ENCODE measurements at regions not wholly inside any gene's neighbourhood (a gene's known extent, or its start where the extent isn't known, plus 50 kb on each side); places are given as distances from the start of the nearest gene placed in this dataset.

- BruUV-seq (replicated peaks): no TSS peak
- H3K36me3 Mint-ChIP-seq (ENCODE audit: insufficient read depth, unreplicated experiment): no peaks in the 10 kb centered on the region
Measured at GRCh38 chr12:34107016-34107415, 84.7 kb downstream of the ALG10 start.

GRCh38 chr12:34107781-34108404 is 85.6 kb downstream of the ALG10 start:
- intact Hi-C loops (cut with micrococcal nuclease; ENCODE audit: unreplicated experiment): no loop called here
- H3K36me3 ChIP-seq (ENCODE audit: control insufficient read depth, insufficient read depth, low read length): no peaks in the 10 kb centered on the region
- H3K27me3 Mint-ChIP-seq (ENCODE audit: insufficient read depth, unreplicated experiment): no peaks in the 10 kb centered on the region
- H3K27me3 ChIP-seq (replicated peaks; ENCODE audit: control insufficient read depth, insufficient read depth, low read length): no peaks in the 10 kb centered on the region
- H3K36me3 Mint-ChIP-seq (ENCODE audit: insufficient read depth, unreplicated experiment): no peaks in the 10 kb centered on the region
- H3K9me3 ChIP-seq: 0 out of 2 replicates have a peak, but pooled peaks cover 3% of the 10 kb centered on the region
- TF ChIP-seq CTCF (IDR thresholded peaks at IDR 0.05; ENCODE audit: insufficient read depth in 1 of 2, low read depth in 1 of 2, low read length in 1 of 2, severe bottlenecking in 1 of 2, unreplicated experiment in 1 of 2): no peak
- H3K4me3 Mint-ChIP-seq (ENCODE audit: unreplicated experiment): no peak overlapping the region
- no peak for DNase-seq
- CTCF ChIA-PET: no interaction called here
- peaks cover 3% of the 10 kb centered on the region; the same call in 1 of the 2 replicates for H3K4me1 ChIP-seq
- H3K4me1 Mint-ChIP-seq (ENCODE audit: low read depth, unreplicated experiment): peaks cover 8% of the 10 kb centered on the region
- H3K27ac Mint-ChIP-seq (ENCODE audit: unreplicated experiment): no peak overlapping the region
- POLR2A ChIA-PET: no interaction called here
- no peaks in the 10 kb centered on the region for H3K9me3 Mint-ChIP-seq (ENCODE audit: unreplicated experiment)
- no peak overlapping the region for H3K4me3 ChIP-seq (ENCODE audit: low read depth, low read length)
- no TSS peak for BruUV-seq (replicated peaks)

More at GRCh38 chr12:34107016-34107415, 84.7 kb downstream of the ALG10 start:
- Mint-ChIP-seq H3K4me3 (ENCODE audit: unreplicated experiment) (no peak overlapping the region), H3K4me1 (ENCODE audit: low read depth, unreplicated experiment) (peaks cover 8% of the 10 kb centered on the region), H3K9me3 (ENCODE audit: unreplicated experiment) (no peaks in the 10 kb centered on the region), H3K27me3 (ENCODE audit: insufficient read depth, unreplicated experiment) (no peaks in the 10 kb centered on the region), H3K27ac (ENCODE audit: unreplicated experiment) (no peak overlapping the region)
- ChIA-PET POLR2A (no interaction called here), CTCF (no interaction called here)
- TF ChIP-seq CTCF (IDR thresholded peaks at IDR 0.05; ENCODE audit: insufficient read depth in 1 of 2, low read depth in 1 of 2, low read length in 1 of 2, severe bottlenecking in 1 of 2, unreplicated experiment in 1 of 2): no peak
- no peak for DNase-seq
- 0 out of 2 replicates have a peak, but pooled peaks cover 3% of the 10 kb centered on the region for H3K9me3 ChIP-seq
- intact Hi-C loops (cut with micrococcal nuclease; ENCODE audit: unreplicated experiment): no loop called here
- no peak overlapping the region for H3K4me3 ChIP-seq (ENCODE audit: low read depth, low read length)
- no peaks in the 10 kb centered on the region for H3K27me3 ChIP-seq (replicated peaks; ENCODE audit: control insufficient read depth, insufficient read depth, low read length)
- H3K4me1 ChIP-seq: peaks cover 3% of the 10 kb centered on the region; the same call in 1 of the 2 replicates
- no peaks in the 10 kb centered on the region for H3K36me3 ChIP-seq (ENCODE audit: control insufficient read depth, insufficient read depth, low read length)

- no peaks in the 10 kb centered on the region for H3K9me3 Mint-ChIP-seq (ENCODE audit: unreplicated experiment)
- no peaks in the 10 kb centered on the region for H3K27me3 ChIP-seq (replicated peaks; ENCODE audit: control insufficient read depth, insufficient read depth, low read length)
- H3K36me3 Mint-ChIP-seq (ENCODE audit: insufficient read depth, unreplicated experiment): no peaks in the 10 kb centered on the region
- ChIA-PET CTCF (no interaction called here), POLR2A (no interaction called here)
- no peaks in the 10 kb centered on the region for H3K36me3 ChIP-seq (ENCODE audit: control insufficient read depth, insufficient read depth, low read length)
- no peak overlapping the region for H3K27ac Mint-ChIP-seq (ENCODE audit: unreplicated experiment)
- peaks cover 8% of the 10 kb centered on the region for H3K4me1 Mint-ChIP-seq (ENCODE audit: low read depth, unreplicated experiment)
- no peak for DNase-seq
- TF ChIP-seq CTCF (IDR thresholded peaks at IDR 0.05; ENCODE audit: insufficient read depth in 1 of 2, low read depth in 1 of 2, low read length in 1 of 2, severe bottlenecking in 1 of 2, unreplicated experiment in 1 of 2): no peak
- intact Hi-C loops (cut with micrococcal nuclease; ENCODE audit: unreplicated experiment): no loop called here
- no peak overlapping the region for H3K4me3 ChIP-seq (ENCODE audit: low read depth, low read length)
- no TSS peak for BruUV-seq (replicated peaks)
- H3K4me1 ChIP-seq: peaks cover 3% of the 10 kb centered on the region; the same call in 1 of the 2 replicates
- H3K27me3 Mint-ChIP-seq (ENCODE audit: insufficient read depth, unreplicated experiment): no peaks in the 10 kb centered on the region
- H3K9me3 ChIP-seq: 0 out of 2 replicates have a peak, but pooled peaks cover 3% of the 10 kb centered on the region
- H3K4me3 Mint-ChIP-seq (ENCODE audit: unreplicated experiment): no peak overlapping the region
Measured at GRCh38 chr12:34108405-34108803, 86.1 kb downstream of the ALG10 start.
